Right lobe of liver (tissue), 4 donors: ENCODE measurements at regions not wholly inside any gene's neighbourhood (a gene's known extent, or its start where the extent isn't known, plus 50 kb on each side); places are given as distances from the start of the nearest gene placed in this dataset.

Experiments
- CTCF ChIP-seq, 4 donors: fragments of 200-600 bp in 3 of 4; fragments of 450-650 bp in 1 of 4; IDR thresholded peaks; one replicate each; pipeline versions ENCODE4 v1.5.1 to v1.8.0; 2016 to 2022; ENCODE audit warnings: antibody characterized with exemption in 4 of 4, mild to moderate bottlenecking in 2 of 4
- POLR2A ChIP-seq: fragments of 450-650 bp; IDR thresholded peaks from one replicate; pipeline ENCODE4 v1.6.1; 2017; ENCODE audit warnings: antibody characterized with exemption, mild to moderate bottlenecking
- donor health status: DM: no; HTN: no; CAD: no.
- donor health status: DM: no; HTN: no; CAD: no.
- donor health status: DM: no; HTN: yes; CAD: no.

DNA sequence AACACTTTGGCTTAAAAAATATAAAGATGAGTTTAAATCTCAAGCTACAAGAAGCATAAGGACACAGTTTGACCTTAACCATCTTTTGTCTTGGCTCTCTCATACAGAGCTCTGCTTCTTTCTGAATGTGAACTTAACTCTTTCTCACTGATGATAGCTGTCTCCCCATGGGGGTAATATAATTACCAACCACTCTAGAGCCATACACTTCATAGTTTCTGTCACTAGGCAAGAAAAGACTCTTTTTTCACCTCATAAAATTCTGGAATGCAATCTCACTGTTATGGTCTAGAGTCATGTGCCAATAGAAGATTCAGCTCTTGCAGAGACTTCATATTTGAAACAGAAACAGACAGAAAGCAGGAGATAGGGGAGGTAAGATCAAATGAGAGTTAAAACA, 481.7 kb upstream of the AGA start:
- TF ChIP-seq CTCF (IDR thresholded peaks at IDR 0.05) (no peak), POLR2A (no peak)
